Nephron (organoid): ENCODE measurements at regions not wholly inside any gene's neighbourhood (a gene's known extent, or its start where the extent isn't known, plus 50 kb on each side); places are given as distances from the start of the nearest gene placed in this dataset.
"Not testable (repeated sequence)": the region's sequence is repeated elsewhere in the genome, so short reads cannot be mapped to it uniquely, and the experiment has no call there.

ENCODE experiments used
- H3K27ac Mint-ChIP-seq, 3 experiments: 2 replicates each; pipeline ENCODE4 v1.8.0; 2020; ENCODE audit warnings: mixed read lengths in 3 of 3, mild to moderate bottlenecking in 2 of 3, moderate library complexity in 1 of 3
- H3K27me3 Mint-ChIP-seq: 2 replicates; pipeline ENCODE4 v1.8.0; 2021; ENCODE audit warnings: low read depth, mild to moderate bottlenecking, moderate library complexity, mixed read lengths
- H3K36me3 Mint-ChIP-seq: 2 replicates; pipeline ENCODE4 v1.8.0; 2020; ENCODE audit warnings: low read depth, mixed read lengths
- H3K4me1 Mint-ChIP-seq: 2 replicates; pipeline ENCODE4 v1.8.0; 2020; ENCODE audit warnings: mixed read lengths
- H3K4me3 Mint-ChIP-seq, 3 experiments: 2 replicates each; pipeline ENCODE4 v1.8.0; 2020; ENCODE audit warnings: mild to moderate bottlenecking in 3 of 3, mixed read lengths in 3 of 3, moderate library complexity in 2 of 3
- H3K9me3 Mint-ChIP-seq: 2 replicates; pipeline ENCODE4 v1.8.0; 2020; ENCODE audit warnings: mixed read lengths
- TF ChIP-seq, protein P1 (sequence below), 3 experiments: fragments of 200-600 bp; sonication (generic); IDR thresholded peaks; one replicate each; pipeline ENCODE4 v1.5.0; 2021; ENCODE audit warnings: antibody characterized with exemption in 3 of 3; ENCODE audit not compliant: unreplicated experiment in 3 of 3

DNA sequence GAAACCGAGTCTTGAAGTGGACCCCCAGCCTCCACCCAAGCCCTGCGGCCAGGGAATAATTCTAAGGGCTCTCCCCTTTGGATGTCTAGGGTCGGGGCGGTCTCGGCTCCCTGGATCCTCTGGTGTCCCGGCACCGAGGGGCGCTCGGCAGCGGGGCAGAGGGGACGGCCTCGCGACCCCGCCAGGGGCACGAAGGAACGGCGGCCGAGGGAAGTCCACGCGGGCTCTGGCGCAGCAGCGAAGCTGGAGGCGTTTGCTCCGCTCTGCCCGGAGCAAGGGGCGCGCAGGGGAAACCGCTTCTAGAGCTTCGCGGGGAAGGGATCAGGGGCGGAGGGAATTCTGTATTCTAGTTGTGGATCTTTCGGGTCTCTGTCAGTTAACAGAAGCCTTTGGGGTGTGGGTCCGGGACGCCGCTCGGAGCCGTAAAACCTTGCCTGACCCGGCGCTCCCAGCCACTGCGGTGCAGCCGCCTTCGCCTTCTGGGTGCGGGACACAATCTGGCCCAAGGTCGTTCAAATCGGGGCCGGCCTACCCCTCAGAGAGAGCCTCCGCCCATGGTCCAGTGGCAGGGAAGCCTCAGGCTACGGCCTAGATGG is 118.2 kb downstream of the KCNRG start:
- Mint-ChIP-seq H3K27me3 (peaks cover 94% of the 10 kb centered on the region), H3K4me1 (peaks cover 33% of the 10 kb centered on the region), H3K9me3 (no peaks in the 10 kb centered on the region), H3K27ac (peak overlapping the region in 1 of 3 experiments; percentile 50), H3K4me3 (peak overlapping the region in 2 of 3 experiments; percentile 77 to 82), H3K36me3 (no peaks in the 10 kb centered on the region)
- TF ChIP-seq, protein P1, sequence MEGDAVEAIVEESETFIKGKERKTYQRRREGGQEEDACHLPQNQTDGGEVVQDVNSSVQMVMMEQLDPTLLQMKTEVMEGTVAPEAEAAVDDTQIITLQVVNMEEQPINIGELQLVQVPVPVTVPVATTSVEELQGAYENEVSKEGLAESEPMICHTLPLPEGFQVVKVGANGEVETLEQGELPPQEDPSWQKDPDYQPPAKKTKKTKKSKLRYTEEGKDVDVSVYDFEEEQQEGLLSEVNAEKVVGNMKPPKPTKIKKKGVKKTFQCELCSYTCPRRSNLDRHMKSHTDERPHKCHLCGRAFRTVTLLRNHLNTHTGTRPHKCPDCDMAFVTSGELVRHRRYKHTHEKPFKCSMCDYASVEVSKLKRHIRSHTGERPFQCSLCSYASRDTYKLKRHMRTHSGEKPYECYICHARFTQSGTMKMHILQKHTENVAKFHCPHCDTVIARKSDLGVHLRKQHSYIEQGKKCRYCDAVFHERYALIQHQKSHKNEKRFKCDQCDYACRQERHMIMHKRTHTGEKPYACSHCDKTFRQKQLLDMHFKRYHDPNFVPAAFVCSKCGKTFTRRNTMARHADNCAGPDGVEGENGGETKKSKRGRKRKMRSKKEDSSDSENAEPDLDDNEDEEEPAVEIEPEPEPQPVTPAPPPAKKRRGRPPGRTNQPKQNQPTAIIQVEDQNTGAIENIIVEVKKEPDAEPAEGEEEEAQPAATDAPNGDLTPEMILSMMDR (IDR thresholded peaks at IDR 0.05; ENCODE audit: unreplicated experiment in 3 of 3): no peak

DNA sequence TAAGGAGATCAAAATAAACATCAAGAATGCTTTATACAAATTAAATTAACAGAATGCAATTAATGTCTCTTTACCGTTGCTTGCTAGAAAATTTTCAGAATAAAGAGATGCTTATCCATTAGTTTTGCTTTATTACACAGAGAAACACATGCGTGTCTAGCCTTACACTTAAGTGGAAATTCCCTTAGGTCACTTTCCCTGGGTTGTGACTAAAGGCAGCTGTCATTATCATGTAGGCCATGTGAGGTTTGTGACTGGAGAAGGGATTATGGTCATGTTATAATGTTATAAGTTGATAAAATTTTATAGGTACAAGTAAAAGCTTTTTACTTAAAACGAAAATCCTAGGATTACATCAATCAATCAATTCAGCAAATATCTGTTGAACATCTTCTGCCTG is 121.0 kb downstream of the KCNRG start:
- H3K4me1 Mint-ChIP-seq: peaks cover 18% of the 10 kb centered on the region
- H3K27ac Mint-ChIP-seq: no peak overlapping the region
- H3K9me3 Mint-ChIP-seq: no peaks in the 10 kb centered on the region
- H3K27me3 Mint-ChIP-seq: peaks cover 85% of the 10 kb centered on the region
- no peak overlapping the region for H3K4me3 Mint-ChIP-seq
- TF ChIP-seq, protein P1 (IDR thresholded peaks at IDR 0.05; ENCODE audit: unreplicated experiment in 3 of 3): no peak
- no peaks in the 10 kb centered on the region for H3K36me3 Mint-ChIP-seq

DNA sequence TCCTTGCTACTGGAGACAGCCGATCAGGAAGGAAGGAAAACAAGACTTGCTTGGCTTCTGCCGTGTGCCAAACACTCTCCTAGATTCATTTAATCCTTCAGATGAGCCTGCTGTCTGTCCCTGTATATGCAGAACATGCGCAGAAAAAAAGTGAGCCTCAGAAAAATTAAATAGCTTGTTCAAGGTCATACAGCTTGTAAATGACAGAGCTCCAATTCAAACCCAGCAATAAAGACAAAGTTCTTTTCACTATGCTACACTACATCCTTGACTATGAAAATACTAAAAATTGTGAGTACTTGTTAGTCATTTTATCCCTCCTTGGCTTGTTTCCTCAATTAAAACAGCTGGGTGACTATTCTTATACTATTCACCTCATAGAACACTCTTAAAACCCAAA is 121.4 kb downstream of the KCNRG start:
- peaks cover 84% of the 10 kb centered on the region for H3K27me3 Mint-ChIP-seq
- H3K36me3 Mint-ChIP-seq: no peaks in the 10 kb centered on the region
- peaks cover 16% of the 10 kb centered on the region for H3K4me1 Mint-ChIP-seq
- TF ChIP-seq, protein P1 (IDR thresholded peaks at IDR 0.05; ENCODE audit: unreplicated experiment in 3 of 3): no peak
- no peaks in the 10 kb centered on the region for H3K9me3 Mint-ChIP-seq
- no peak overlapping the region for H3K27ac Mint-ChIP-seq
- no peak overlapping the region for H3K4me3 Mint-ChIP-seq

DNA sequence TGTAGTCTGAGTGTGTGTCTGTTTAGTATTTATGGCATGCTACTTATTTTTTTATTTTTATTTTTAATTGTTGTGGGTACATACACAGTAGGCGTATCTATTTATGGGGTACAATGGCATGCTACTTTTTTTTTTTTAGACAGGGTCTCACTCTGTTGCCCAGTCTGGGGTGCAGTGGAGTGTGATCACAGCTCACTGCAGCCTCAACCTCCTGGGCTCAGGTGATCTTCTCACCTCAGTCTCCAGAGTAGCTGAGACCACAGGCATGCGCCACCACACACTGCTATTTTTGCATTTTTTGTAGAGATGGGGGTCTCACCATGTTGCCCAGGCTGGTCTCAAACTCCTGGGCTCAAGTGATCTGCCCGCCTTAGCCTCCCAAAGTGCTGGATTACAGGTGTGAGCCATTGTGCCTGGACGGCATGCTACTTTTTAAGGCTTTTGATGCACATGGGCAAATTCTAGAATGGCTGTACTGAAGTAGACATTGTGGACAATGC is 124.2 kb downstream of the KCNRG start:
- not testable (repeated sequence) for H3K4me3 Mint-ChIP-seq, H3K4me1 Mint-ChIP-seq, H3K27ac Mint-ChIP-seq, H3K9me3 Mint-ChIP-seq, H3K36me3 Mint-ChIP-seq
- H3K27me3 Mint-ChIP-seq: peaks cover 63% of the 10 kb centered on the region

DNA sequence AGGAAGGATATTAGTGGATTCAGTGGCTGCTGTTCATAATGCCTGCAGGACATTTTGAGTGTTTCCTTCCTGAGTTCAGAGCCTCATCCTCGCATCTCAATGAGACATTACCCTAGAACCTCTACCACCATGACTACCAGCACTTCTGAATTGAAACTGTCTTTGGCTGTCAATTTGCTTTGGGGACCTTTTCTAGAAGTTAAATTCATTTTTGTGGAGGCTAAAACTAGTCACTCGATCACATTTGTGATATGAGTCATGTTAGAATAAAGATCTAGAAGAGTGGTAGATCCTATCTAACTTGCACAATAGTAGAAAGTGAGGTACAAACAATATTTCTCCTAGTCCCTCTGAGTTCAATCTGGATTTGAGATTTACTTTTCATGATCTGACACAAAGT is 124.9 kb downstream of the KCNRG start:
- TF ChIP-seq, protein P1 (IDR thresholded peaks at IDR 0.05; ENCODE audit: unreplicated experiment in 3 of 3): no peak
- H3K36me3 Mint-ChIP-seq: no peaks in the 10 kb centered on the region

DNA sequence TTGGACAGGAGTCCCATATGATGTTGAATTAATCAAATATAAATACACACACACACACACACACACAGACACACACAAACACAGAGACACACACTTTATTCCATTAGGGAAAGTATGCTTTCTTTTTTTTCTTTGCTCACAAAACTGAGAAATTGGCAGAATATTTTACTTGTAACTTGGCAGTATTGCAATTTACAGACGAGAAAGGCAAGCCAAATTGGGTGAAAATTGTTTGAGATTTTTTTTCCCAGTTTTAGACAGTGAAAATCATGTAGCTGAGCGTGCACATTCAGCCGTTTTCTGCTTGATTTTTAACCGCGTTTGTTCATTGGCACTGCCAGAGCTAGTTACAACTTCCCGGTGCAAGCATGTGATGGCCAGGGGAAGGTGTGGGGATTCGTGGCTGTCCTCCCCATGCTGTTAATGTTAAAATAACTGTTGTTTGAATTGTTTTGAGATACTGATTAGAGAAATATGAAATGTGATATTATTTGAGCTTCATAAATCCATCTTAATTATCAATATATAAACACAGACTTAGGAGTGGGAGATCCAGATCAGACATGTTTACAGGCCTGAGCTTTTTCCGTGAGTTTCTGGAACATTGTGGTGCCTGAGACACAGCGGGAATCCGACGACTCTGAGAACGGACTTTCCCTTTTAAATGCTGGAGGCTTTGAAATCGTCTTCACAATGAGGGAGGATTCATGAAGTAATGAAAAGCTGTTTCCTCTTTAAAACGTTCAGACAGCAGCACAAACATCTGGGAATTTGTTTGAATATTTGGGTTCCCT is 125.5 kb downstream of the KCNRG start:
- TF ChIP-seq, protein P1 (IDR thresholded peaks at IDR 0.05; ENCODE audit: unreplicated experiment in 3 of 3): no peak
- H3K9me3 Mint-ChIP-seq: no peaks in the 10 kb centered on the region
- H3K36me3 Mint-ChIP-seq: no peaks in the 10 kb centered on the region

More for the DNA sequence above, 124.9 kb downstream of the KCNRG start:
- Mint-ChIP-seq H3K9me3 (no peaks in the 10 kb centered on the region), H3K27me3 (peaks cover 57% of the 10 kb centered on the region), H3K4me1 (peaks cover 5% of the 10 kb centered on the region), H3K27ac (peak overlapping the region in 1 of 3 experiments; percentile 69), H3K4me3 (no peak overlapping the region)

More for the DNA sequence above, 125.5 kb downstream of the KCNRG start:
- peaks cover 55% of the 10 kb centered on the region for H3K27me3 Mint-ChIP-seq
- H3K27ac Mint-ChIP-seq: peak overlapping the region; percentile 6 to 69 (median 6)
- H3K4me1 Mint-ChIP-seq: peaks cover 5% of the 10 kb centered on the region
- peak overlapping the region in 1 of 3 experiments; percentile 9 for H3K4me3 Mint-ChIP-seq
